HG02610 (cell line): ENCODE measurements at regions not wholly inside any gene's neighbourhood (a gene's known extent, or its start where the extent isn't known, plus 50 kb on each side); places are given as distances from the start of the nearest gene placed in this dataset.
"Not testable (repeated sequence)": the region's sequence is repeated elsewhere in the genome, so short reads cannot be mapped to it uniquely, and the experiment has no call there.

Source experiments
- ATAC-seq: cut with Tn5 transposase; IDR thresholded peaks from one replicate; pipeline ENCODE4 v1.9.1; 2021; ENCODE audit warnings: mild to moderate bottlenecking, moderate library complexity; ENCODE audit not compliant: unreplicated experiment

DNA sequence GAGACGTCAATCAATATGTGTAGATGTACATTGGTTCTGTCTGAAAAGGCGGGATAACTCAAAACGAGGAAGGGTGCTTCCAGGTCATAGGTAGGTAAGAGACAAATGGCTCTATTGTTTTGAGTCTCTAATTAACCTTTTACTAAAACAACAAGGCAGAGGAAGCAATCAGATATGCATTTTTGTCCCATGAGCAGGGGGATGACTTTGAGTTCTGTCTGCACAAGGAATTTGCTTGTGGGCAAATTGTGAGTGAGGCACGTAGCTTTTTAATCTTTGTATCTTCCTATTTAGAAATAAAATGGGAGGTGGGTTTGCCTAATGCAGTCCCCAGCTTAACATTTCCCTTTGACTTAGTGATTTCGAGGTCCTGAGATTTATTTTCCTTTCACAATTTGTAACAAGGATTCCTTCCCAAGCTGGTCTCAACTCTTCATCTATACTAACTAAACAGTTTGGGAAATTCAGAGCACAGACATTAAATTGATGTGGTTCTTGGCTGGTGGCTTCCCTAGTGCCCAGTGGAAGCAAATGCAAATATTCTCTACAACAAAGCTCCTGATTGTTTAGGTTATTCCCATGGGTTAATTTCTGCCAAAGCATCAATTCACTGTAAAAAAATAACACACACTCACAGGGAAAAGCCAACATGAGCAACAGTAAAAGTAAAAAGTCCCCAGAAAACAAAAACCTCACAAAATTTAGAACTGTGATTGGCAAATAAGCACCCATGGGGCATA is 738.8 kb upstream of the SGO1 start:
- no peak for ATAC-seq

DNA sequence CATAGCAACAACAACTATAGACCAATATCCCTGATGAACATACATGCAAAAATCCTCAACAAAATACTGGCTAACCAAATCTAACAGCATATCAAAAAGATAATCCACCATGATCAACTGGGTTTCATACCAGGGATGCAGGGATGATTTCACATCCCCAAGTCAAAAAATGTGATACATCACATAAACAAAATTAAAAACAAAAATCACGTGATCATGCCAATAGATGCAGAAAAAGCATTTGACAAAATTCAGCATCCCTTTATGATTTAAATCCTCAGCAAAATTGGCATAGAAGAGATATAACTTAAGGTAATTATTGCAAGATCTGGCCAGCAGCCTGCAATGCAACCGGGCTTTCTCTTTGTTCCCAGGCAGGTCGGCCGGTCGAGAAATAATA is 735.1 kb upstream of the SGO1 start:
- ATAC-seq, result not testable (repeated sequence)

DNA sequence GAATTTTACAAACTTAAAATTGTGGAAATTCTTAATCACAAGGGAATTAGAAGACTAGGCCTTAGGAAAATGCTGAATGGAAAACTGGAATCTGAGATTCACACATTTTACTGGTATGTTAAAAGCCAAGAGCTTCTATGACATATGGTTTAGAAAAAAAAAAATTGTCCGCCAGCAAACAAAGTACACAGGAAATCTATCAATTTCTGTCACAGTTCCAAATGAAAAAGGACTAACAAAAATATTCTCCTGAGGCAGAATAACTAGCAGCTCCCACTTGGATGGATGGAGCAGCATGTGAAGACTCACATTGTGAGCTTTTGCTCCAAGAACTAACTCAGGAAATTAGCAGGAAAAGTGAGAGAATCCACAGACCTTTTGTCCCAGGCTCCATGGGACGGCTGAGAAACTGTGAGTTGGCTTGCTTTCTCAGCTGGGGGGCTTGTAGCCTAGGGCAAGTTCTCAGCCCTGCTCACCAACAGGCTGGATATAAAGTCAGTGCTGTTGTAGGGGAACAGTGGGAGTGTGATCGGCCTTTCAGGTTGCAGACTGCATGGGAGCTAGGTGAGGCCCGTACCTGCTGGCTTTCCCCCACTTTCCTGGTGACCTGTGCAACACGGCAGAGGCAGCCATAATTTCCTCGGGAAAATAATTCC is 731.1 kb upstream of the SGO1 start:
- ATAC-seq, result no peak

DNA sequence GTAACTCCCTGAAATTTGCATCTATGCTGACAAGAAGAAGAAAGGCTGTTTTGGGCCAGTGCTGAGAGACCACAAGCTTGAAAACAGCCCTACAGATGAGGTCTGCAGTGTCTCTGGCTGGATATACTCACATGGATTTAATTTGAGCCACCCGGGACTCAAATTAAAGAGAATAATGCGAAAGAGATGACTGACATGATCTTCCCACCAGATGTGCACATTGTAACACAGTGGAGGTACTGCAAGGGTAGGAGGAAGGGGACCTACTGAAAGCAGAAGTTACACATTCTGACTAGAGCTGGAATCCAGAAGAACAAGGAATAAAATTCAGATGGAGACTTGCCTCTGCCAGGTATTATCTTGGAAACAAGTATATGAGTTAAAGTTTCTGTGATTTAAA is 728.3 kb upstream of the SGO1 start:
- no peak for ATAC-seq

DNA sequence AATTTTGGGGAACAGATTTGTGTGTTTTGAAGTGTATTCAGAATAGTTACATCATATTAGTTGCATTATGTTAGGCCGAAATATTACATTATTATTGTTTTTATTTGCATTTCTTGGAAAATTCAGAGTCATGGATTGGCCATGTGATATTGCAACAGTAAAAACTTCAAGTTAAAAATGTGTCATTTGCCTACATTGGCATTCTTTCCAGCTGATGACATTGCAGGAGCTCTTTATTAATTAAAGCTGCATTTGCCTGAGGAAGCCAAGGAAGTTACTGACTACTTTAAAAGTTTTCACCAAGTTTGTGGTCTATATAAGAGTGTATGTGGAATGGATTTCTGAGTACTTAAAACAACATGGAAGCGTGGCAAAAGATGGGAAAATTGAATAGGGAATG is 726.4 kb upstream of the SGO1 start:
- ATAC-seq, result no peak

DNA sequence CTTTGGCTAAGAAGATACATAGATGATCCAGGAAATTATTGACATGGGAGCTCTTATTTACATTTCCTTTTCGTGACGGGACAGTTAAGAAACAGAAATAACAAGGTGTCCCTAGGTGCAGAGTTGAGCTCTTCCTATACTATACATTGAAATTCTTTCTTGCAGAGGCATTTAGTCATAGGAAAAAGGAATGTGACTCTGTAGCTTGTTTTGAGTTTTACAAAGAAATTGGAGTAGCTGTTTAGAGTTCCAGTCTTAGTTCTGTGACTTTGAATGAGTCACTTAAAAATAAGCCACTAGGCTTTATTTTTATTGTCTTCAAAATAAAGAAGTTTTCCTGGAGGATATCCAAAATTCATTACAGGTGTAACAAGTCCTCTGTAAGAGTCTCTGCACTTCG is 723.5 kb upstream of the SGO1 start:
- ATAC-seq, result no peak

DNA sequence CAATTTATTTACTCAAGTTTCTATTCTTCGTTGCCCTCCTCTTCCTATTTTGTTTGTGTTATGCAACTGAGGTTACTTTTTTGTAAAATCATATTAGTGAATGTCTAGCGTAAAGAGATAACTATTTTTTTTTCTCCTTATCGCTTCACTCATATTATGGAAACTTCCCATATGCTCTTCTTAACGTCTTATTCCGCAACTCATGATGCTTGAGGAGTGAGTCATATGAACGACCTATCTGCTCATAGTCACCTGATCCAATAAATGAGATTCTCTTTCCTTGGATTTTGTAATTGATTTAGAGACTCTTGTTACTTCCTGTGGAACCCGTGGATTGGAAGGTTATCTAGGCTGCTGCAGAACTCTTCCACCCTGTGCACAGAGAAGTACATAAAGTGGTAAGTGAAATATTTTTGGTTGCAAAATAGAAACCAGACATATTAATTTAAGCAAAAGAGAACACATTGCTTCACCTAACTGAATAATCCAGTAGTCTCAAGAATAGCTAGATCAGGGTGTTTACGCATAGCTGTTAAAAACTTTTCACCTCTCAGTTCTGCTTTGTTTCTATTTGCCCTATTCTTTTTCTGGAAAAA is 719.3 kb upstream of the SGO1 start:
- no peak for ATAC-seq

DNA sequence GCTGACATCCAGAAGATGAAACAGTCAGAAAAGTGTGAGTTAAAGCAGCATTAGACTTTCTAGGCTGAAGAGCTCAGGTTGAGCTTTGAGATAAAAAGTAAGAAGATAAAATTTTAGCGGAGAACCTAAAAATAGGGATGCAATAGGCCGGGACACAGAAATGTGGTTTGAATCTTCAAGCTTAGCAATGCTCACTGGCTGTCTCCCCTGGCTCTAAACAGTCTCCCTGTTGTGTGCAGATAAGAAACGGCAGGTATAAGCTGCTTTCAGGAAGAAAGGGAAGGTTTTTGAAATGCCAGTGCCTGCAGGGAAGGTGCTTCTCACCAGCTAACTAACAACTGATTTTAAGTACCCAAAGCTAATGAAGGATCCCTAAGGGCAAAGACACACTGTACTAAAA is 718.7 kb upstream of the SGO1 start:
- ATAC-seq, result no peak

DNA sequence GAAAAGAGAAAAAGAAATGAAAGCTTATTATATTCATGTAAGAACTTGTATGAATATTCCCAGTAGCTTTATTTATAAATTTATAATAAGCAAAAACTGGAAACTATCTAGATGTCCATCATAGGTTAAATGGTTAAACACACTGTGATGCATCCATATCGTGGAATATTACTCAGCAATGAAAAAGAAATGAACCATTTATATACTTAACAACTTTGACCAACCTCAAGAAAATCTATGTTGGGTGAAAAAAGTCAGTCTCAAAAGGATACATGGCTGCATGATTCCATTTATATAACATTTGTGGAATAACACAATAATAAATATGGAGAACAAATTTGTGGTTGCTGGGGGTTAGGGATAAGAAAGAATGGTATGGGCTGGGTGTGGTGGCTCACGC is 713.0 kb upstream of the SGO1 start:
- ATAC-seq, result no peak

DNA sequence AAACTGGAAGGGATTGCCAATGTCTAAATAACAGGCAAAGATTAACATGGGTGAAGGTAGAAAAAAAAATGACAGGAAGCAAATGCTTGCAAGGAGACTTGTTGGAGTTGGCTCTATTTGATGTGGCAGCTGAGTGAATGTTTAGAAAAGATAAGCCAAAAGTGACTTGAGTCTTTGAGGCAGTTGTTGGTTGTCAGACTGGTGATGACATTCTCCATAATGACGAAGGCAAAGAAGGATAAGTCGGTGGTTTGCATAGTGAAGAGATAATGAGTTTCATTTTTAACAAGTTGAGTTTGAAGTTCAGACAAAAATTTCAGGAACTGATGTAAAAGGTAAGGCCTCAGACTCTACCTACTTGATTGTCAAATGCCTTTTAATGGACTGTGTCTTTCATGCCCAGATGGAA is 704.1 kb upstream of the SGO1 start:
- no peak for ATAC-seq

DNA sequence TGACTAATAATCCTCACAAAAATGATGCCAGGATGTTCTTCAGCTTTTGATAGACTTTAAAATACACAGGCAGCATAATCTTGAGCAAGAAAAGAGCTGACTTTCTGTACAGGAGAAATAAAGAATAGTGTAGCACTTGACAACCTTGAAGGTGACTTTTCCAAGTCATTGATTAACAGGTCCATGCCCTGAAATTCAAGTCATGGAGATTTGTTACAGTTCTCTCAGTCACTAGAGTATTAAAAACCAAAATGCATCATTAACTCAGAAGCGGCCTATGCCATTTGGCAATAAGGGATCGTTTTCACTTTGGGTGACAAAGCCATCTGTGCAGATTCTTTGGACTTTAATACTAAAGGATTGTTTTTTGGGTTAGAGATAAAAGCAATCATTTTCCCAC is 692.7 kb upstream of the SGO1 start:
- no peak for ATAC-seq

DNA sequence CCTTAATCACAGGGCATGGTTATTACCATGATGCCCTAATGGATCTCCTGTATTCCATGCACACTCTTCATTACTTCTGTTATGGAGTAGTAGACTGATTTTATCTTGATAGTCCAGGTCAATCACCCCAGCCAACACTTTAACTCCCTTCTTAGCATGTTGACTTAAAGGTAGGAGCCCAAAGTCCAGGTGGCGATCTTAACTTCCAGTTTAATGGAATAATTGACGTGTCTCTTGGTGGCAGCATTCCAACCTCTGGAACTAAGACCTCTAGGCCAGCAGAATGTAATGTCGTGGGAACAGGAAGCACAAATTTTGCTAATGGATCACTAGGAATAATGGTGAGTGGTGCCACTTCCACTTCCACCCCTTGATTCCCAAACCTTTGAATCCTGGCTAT is 687.2 kb upstream of the SGO1 start:
- no peak for ATAC-seq

DNA sequence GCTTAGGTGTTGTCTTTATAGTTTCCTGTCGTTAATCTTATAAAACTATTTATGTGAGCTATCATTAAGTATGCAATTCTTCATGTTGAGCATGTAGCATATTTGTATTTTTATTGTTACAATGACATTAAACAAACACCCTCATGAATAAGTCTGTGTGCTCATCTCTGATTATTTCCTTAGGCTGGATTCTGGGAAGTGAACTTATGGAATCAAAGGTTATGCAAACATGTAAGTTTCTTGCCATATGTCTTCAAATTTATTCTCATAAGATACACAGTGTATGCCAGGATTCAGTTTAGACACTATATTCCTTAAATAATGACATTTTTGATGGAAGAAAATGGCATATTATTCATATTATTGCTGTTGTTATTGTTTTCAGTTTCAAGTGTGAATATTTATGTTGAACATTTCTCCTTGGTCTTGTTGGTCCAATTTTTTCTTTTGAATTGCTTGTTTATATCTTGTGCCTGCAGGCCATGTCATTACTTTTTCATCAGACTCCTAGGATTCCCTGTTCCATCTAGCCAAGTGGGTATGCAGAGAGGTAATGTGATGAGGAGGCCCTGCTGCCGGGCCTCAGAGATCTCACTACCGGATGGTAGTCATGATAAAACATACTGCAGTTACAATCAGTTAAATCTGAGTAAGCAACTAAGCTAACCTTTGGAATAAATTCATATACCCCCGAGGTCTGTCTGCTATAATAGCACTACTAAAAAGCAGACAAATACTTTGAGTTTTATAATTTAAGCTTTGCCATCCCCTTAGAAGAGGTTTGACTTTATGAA is 684.3 kb upstream of the SGO1 start:
- no peak for ATAC-seq

DNA sequence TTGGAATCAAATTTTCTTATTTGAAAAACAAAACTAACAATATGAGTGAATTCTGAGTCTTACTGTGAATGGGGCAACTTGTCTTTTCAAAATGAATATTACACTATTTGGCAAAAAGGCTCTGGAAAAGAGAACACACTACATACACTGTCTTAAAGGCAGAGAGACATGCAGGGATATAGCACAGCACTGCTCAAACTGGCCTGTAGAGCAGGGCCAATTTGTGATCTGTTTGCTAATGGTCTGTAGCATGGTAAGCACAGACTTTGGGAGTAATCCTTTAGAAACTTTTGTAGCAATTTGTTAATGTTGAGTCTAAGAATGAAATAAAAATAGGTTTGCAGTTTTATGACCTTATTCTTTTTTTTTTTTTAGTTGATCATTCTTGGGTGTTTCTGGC is 679.8 kb upstream of the SGO1 start:
- no peak for ATAC-seq

DNA sequence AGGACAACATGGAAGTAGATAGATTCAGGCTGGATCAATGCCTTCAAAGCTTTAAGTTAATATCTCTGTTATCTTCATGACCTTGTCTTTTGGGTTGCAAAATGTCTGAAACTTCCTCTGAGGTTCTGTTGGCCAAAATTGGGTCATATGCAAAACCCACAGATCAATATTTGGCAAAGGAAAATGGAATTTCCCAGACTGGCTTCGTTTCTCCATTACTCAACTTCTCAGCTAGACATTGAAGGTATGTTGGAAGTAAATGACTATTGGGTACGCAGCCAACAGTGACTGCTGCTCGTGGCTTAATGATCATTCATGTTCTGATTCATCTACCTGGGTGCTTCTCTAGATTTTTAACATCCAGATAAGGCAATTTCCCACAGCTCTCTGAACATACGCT is 675.4 kb upstream of the SGO1 start:
- no peak for ATAC-seq

DNA sequence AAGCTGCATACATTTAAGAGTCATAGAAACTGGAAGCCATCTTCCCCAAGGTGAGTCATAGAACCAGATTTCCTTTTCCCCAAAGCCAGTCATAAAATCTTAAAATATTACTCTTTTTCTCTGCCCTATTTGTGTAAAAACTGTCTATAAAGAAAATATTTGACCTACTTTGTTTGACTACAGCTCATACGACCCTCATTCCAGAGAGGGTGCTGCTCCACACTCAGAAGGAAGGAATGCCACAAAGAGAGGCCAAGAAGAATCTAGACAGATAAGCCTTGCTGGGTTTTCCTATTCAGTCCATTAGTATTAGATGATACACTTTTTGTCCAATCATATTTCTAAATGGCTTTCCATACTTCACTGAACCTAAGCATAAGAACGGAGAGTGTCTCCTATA is 671.6 kb upstream of the SGO1 start:
- no peak for ATAC-seq

DNA sequence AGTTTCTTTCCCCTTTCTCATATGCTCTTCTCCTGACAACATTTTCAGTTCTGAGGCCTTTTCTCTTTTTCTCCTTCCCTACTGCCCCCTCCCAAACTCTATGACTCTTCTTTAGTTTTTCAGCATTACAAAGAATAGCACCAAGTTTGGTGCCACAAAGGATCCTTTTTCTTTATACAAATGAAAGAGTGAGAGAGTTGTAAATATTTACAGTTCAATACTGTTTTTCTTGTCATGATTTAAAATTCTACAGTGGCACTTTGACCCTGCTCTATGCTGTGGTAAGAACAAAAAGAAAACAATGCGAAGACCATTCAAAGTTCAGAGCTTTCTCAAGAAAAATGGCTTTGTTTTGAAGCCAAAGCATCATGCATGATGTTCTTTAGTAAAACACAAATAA is 667.9 kb upstream of the SGO1 start:
- no peak for ATAC-seq

DNA sequence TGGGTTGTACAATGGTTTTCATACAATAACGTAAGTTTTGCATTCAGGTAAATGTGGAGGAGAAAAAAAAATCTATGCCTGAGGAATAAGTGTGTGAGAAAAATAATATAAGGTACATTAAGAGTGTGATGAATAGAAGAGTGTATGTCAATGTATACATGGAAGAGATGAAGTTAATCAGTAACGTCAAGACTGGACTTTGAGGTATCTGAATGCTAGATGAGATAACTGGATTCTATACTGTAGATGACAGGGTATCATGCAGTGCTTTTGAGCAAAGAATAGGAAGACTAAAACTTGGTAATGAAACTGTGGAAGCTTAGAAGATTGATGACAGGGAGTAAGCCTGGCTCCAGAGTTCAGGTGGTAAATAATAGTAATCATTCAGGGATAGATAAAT is 666.7 kb upstream of the SGO1 start:
- no peak for ATAC-seq

DNA sequence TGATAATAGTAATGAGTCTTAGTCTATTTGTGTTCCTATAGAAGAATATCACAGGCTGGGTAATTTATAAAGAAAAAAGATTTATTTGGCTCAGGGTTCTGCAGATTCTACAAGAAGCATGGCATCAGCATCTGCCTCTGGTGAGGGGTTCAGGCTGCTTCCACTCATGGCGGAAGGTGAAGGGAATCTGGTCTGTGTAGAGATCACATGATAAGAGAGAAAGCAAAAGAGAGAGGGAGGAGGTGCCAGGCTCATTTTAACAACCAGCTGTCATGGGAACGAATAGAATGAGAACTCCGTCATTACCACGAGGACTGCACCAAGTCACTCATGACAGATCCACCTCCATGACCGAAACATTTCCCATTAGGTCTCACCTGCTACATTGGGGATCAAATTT is 664.0 kb upstream of the SGO1 start:
- ATAC-seq, result no peak

DNA sequence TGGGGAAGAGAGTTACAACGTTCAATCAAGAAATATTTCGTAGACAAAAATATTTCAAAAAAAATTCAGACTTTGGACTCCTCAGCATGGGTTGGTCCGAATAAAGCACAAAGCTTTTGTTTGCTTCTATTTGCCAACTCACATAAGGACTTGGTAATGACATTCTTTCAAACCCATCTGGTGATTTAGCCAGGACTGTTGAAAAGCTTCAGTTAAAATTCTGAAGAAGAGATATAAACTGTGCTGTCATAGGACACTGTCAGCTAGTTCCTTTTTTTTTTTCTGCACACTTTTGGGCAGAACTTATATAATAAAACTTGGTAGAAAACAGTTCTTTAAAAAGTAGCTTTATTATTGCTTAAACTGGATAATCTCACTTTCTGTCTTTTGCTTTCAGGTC is 660.8 kb upstream of the SGO1 start:
- ATAC-seq, result no peak

DNA sequence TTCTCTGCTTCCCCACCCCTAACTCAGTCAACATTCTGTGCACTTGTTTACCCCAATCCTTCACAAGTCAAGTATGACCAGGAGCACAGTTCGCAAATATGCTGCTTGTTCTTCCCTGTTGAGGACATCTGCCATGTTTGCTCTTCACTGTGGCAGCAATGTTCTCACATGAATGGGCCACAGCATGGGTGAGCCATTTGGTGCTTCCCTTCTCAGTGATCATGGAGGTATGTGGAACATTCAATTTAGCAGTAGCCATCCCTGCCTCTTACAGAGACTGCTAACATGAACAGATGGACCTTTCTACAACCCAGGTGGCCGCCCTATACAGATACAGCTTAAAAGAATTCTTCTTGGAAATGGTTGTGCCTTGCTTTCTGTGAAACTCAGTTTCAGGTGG is 660.1 kb upstream of the SGO1 start:
- ATAC-seq, result no peak

DNA sequence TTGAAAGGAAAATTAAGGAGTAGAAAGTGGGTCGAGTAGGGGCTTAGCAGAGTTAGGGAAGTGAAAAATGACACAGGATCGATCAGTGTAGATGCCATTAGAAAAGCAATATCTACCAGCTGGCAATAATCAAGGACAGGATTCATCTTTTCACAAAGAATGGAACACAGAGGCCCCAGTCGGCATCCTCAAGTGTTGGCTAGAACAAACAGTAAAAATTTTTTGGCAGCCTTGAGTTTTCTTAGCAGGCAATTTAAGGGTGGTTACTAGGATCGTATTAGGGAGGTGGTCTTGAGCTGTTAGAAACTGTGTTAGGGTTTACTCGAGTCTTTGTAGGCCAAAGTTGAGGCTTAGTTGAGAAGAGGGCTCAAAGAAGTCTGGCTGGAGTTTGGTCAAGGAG is 658.8 kb upstream of the SGO1 start:
- no peak for ATAC-seq
